ENCODE measurements at regions not wholly inside any gene's neighbourhood (a gene's known extent, or its start where the extent isn't known, plus 50 kb on each side); places are given as distances from the start of the nearest gene placed in this dataset.

DNA sequence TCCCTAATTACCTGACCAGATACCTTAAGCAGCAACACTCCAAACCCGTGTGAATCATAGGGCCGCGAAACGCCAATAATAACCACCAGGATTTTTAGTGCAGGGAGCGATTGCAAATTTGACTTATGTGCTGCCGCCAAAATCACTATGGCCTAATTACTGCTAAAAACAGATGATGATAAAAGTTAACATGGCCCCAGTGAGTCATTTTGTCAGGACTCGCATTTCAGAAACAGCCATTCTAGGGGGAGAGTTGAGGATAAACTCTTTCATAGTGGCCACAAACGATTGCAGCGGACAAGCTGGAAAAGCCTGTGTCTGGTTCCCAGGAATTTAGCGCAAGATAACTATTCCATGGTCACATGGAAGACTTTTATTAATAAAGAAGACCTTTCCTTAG is 103.4 kb downstream of the HLX start:
- H3K27ac ChIP-seq: no peak overlapping the region
- no peaks in the 10 kb centered on the region for H3K4me1 ChIP-seq
- no peak for ATAC-seq (ENCODE audit: low FRiP score in 2 of 2)
- WGBS, 2 donors: 88 to 93% methylated on average over 10 of the region's 10 CpGs
- TF ChIP-seq POLR2A (IDR thresholded peaks at IDR 0.05) (no peak), EP300 (IDR thresholded peaks at IDR 0.05) (no peak), CTCF (IDR thresholded peaks at IDR 0.05) (no peak), POLR2AphosphoS5 (IDR thresholded peaks at IDR 0.05) (no peak)
- no peak overlapping the region for H3K4me3 ChIP-seq
- no peaks in the 10 kb centered on the region for H3K27me3 ChIP-seq
- H3K36me3 ChIP-seq: no peaks in the 10 kb centered on the region
- no peaks in the 10 kb centered on the region for H3K9me3 ChIP-seq
- DNase-seq: no peak

DNA sequence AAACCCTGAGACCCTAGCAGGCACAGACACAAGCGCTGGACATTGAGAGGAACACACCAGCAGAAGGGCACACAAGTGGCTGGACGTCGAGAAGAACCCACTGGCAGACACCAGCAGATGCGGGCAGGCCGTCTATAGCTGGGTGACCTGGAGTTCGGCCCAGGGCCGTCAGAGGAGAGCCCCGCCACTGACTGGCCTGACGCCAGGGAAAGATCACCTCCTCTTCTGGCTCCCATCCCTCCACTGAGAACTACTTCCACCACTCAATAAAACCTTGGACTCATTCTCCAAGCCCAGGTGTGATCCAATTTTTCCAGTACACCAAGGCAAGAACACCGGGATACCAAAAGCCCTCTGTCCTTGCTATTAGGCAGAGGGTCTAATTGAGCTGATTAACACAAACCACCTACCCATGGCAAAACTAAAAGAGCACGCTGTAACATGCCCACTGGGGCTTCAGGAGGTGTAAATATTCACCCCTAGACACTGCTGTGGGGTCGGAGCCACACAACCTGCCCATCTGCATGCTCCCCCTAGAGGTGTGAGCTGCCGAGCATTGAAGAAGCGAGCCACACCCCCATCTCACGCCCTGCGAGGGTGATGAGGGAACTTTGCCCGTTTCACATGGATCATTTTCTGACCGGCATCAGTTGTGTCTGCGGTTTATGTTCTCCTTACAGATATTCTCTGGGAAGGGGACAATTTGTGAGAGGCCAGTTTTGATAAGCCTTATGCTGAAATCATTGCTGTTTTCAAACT is 104.8 kb downstream of the HLX start:
- no peaks in the 10 kb centered on the region for H3K36me3 ChIP-seq
- no peak overlapping the region for H3K4me3 ChIP-seq
- TF ChIP-seq CTCF (IDR thresholded peaks at IDR 0.05) (no peak), EP300 (IDR thresholded peaks at IDR 0.05) (no peak), POLR2A (IDR thresholded peaks at IDR 0.05) (no peak), POLR2AphosphoS5 (IDR thresholded peaks at IDR 0.05) (no peak)
- H3K4me1 ChIP-seq: no peaks in the 10 kb centered on the region
- H3K9me3 ChIP-seq: no peaks in the 10 kb centered on the region
- DNase-seq (peak in 1 of 2 donors; percentile 30), ATAC-seq (ENCODE audit: low FRiP score in 2 of 2) (peak in 1 of 2 donors; percentile 34)
- no peak overlapping the region for H3K27ac ChIP-seq
- WGBS, 2 donors: 67 to 73% methylated on average over 16 to 19 of the region's 19 CpGs
- H3K27me3 ChIP-seq: no peaks in the 10 kb centered on the region

DNA sequence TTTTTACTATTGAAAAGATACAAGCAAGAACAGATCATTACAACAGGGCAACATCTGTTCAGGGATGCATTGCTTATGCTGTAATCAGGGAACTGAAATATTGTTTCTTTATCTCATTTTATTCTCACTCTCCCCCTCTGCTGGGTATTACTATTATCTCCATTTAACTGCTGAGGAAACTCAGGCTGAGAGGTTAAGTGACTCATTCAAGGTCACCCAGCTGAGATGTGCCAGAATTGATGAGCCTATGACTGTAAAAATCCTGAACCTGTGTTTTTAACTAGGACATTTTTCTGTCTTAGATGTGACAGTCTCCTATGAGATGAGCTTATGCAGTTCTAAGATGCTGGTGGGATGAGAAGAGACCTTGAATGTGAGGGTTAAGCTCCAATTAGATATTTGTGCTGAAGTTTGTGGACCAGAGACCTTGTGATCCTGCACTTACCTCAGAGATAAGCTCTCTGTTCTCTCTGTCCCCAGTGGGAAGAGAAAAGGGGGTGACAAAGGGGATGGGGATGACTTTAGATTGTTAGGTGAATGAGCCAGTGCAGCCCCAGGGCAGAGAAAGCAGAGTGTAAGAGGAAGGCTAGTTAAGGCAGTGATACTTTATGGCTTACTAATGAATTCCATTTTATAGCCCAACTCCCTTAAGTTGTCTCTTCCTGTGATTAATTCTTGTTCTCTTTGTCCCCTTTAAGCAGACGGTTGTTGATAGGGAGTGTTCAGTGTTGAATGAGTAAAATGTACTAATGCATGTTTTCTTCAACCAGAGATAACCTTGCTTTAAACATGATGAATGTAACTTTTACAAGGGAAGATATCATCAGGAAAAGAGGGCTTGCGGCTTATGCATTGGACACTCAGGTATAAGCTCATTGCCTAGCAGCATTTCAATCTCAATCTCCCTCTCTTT is 111.4 kb downstream of the HLX start:
- ATAC-seq (ENCODE audit: low FRiP score in 2 of 2) (peak in 1 of 2 donors; percentile 71), DNase-seq (no peak)
- Histone ChIP-seq H3K27me3 (no peaks in the 10 kb centered on the region), H3K4me1 (peaks cover 0 to 3% (median 0%) of the 10 kb centered on the region in 4 donors), H3K4me3 (no peak overlapping the region), H3K36me3 (no peaks in the 10 kb centered on the region), H3K9me3 (no peaks in the 10 kb centered on the region), H3K27ac (no peak overlapping the region)
- TF ChIP-seq POLR2A (IDR thresholded peaks at IDR 0.05): no peak
- TF ChIP-seq POLR2AphosphoS5 (IDR thresholded peaks at IDR 0.05): no peak
- no peak for TF ChIP-seq EP300 (IDR thresholded peaks at IDR 0.05)
- no peak for TF ChIP-seq CTCF (IDR thresholded peaks at IDR 0.05)
- WGBS, 2 donors: 74 to 78% methylated on average over 2 of the region's 2 CpGs

DNA sequence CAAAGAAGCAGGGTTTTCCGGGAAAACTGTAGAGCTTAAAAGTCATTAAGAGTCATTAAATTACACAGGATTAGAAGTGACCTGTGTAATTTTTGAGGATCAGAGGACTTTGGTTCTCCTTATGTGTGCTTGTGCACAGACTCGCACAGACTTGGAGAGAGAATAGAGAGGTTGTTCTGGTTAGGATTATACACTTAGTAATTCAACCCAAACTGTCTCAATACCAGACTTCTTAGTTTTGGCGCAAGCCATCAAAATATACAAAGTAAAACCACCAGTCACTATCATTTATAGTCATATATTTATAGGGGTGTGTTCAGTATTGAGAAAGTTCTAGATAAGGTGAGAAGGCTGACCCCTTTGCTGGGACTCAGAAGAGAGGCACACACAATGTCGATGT is 112.3 kb downstream of the HLX start:
- H3K36me3 ChIP-seq: no peaks in the 10 kb centered on the region
- 65 to 73% methylated on average over 4 of the region's 4 CpGs for WGBS, 2 donors
- ATAC-seq (ENCODE audit: low FRiP score in 2 of 2) (peak in 1 of 2 donors; percentile 24), DNase-seq (no peak)
- peaks cover 0 to 3% (median 0%) of the 10 kb centered on the region in 4 donors for H3K4me1 ChIP-seq
- TF ChIP-seq POLR2AphosphoS5 (IDR thresholded peaks at IDR 0.05) (no peak), CTCF (IDR thresholded peaks at IDR 0.05) (no peak), POLR2A (IDR thresholded peaks at IDR 0.05) (no peak), EP300 (IDR thresholded peaks at IDR 0.05) (no peak)
- H3K9me3 ChIP-seq: no peaks in the 10 kb centered on the region
- H3K27ac ChIP-seq: no peak overlapping the region
- no peaks in the 10 kb centered on the region for H3K27me3 ChIP-seq
- no peak overlapping the region for H3K4me3 ChIP-seq

Data from upper lobe of left lung (tissue), 6 donors.